WTC11 (cell line): ENCODE measurements at regions not wholly inside any gene's neighbourhood (a gene's known extent, or its start where the extent isn't known, plus 50 kb on each side); places are given as distances from the start of the nearest gene placed in this dataset.

ENCODE experiments used
- ATAC-seq: fragments of 200-7000 bp; cut with Tn5 transposase; 2 replicates; pipeline ENCODE4 v1.10.0; 2021; ENCODE audit warnings: mild to moderate bottlenecking, moderate library complexity
- CTCF ChIA-PET: fragments of 300-600 bp; sonication (Branson Sonifier 250); formaldehyde crosslinking; loops from one replicate; lab custom pipeline; 2021; ENCODE audit warnings: antibody characterized with exemption; lab: Charles Lee
- POLR2A ChIA-PET: fragments of 350-600 bp; sonication (Branson Sonifier 250); formaldehyde crosslinking; loops from one replicate; lab custom pipeline; 2021; ENCODE audit warnings: antibody characterized with exemption; lab: Charles Lee
- DNase-seq: peaks from one replicate; pipeline ENCODE4 v3.0.0; 2021; ENCODE audit warnings: low spot score
- H3K27ac Mint-ChIP-seq: 2 replicates; pipeline ENCODE4 v1.8.0; 2021; ENCODE audit warnings: mixed read lengths
- H3K27me3 Mint-ChIP-seq: 2 replicates; pipeline ENCODE4 v1.8.0; 2021; ENCODE audit warnings: low read depth, mild to moderate bottlenecking, moderate library complexity, mixed read lengths
- H3K36me3 Mint-ChIP-seq: 2 replicates; pipeline ENCODE4 v1.8.0; 2021; ENCODE audit warnings: mixed read lengths
- H3K4me1 Mint-ChIP-seq: 2 replicates; pipeline ENCODE4 v1.8.0; 2022; ENCODE audit warnings: mixed read lengths
- H3K4me3 Mint-ChIP-seq: 2 replicates; pipeline ENCODE4 v1.8.0; 2021; ENCODE audit warnings: mild to moderate bottlenecking, moderate library complexity, mixed read lengths
- H3K9me3 Mint-ChIP-seq: 2 replicates; pipeline ENCODE4 v1.8.0; 2021; ENCODE audit warnings: mixed read lengths
- ATF3 ChIP-seq: sonication (generic); formaldehyde crosslinking; conservative IDR thresholded peaks from 2 replicates; pipeline ENCODE4 v1.8.1; 2022; ENCODE audit warnings: mild to moderate bottlenecking, missing genetic modification reagents
- CREB1 ChIP-seq: sonication (generic); formaldehyde crosslinking; IDR thresholded peaks from 2 replicates; pipeline ENCODE4 v1.8.0; 2023; ENCODE audit warnings: mild to moderate bottlenecking, missing genetic modification reagents
- CREM ChIP-seq: sonication (generic); formaldehyde crosslinking; IDR thresholded peaks from 2 replicates; pipeline ENCODE4 v1.8.1; 2022; ENCODE audit warnings: mild to moderate bottlenecking, missing genetic modification reagents, moderate library complexity
- E2F1 ChIP-seq: sonication (generic); formaldehyde crosslinking; IDR thresholded peaks from 2 replicates; pipeline ENCODE4 v1.8.0; 2022; ENCODE audit warnings: mild to moderate bottlenecking, missing genetic modification reagents
- E2F5 ChIP-seq: sonication (generic); formaldehyde crosslinking; IDR thresholded peaks from 2 replicates; pipeline ENCODE4 v1.8.1; 2022; ENCODE audit warnings: mild to moderate bottlenecking, moderate library complexity, missing genetic modification reagents
- EMX1 ChIP-seq: fragments of 250-450 bp; sonication (Bioruptor Pico); IDR thresholded peaks from 2 replicates; pipeline ENCODE4 v1.8.0; 2021; ENCODE audit warnings: mild to moderate bottlenecking
- ETV6 ChIP-seq: sonication (generic); formaldehyde crosslinking; IDR thresholded peaks from 2 replicates; pipeline ENCODE4 v1.8.1; 2022; ENCODE audit warnings: mild to moderate bottlenecking, missing genetic modification reagents
- FOXK1 ChIP-seq: sonication (generic); formaldehyde crosslinking; IDR thresholded peaks from 2 replicates; pipeline ENCODE4 v1.8.0; 2022; ENCODE audit warnings: mild to moderate bottlenecking, moderate library complexity, missing genetic modification reagents
- FOXP1 ChIP-seq: sonication (generic); formaldehyde crosslinking; IDR thresholded peaks from 2 replicates; pipeline ENCODE4 v1.8.0; 2022; ENCODE audit warnings: missing genetic modification reagents, mild to moderate bottlenecking, moderate library complexity, borderline replicate concordance
- HMGXB4 ChIP-seq: sonication (generic); formaldehyde crosslinking; IDR thresholded peaks from 2 replicates; pipeline ENCODE4 v1.8.1; 2023; ENCODE audit warnings: mild to moderate bottlenecking, moderate library complexity, missing genetic modification reagents
- JUN ChIP-seq: sonication (generic); formaldehyde crosslinking; IDR thresholded peaks from 2 replicates; pipeline ENCODE4 v1.8.0; 2023; ENCODE audit warnings: mild to moderate bottlenecking, missing genetic modification reagents
- NFE2L1 ChIP-seq: sonication (generic); formaldehyde crosslinking; IDR thresholded peaks from 2 replicates; pipeline ENCODE4 v1.8.1; 2023; ENCODE audit warnings: missing genetic modification reagents
- NR1H2 ChIP-seq: sonication (generic); formaldehyde crosslinking; IDR thresholded peaks from 2 replicates; pipeline ENCODE4 v1.9.0; 2021; ENCODE audit warnings: mild to moderate bottlenecking, moderate library complexity, missing genetic modification reagents
- NR3C1 ChIP-seq: sonication (generic); formaldehyde crosslinking; conservative IDR thresholded peaks from 2 replicates; pipeline ENCODE4 v1.8.1; 2023; ENCODE audit warnings: low read depth, mild to moderate bottlenecking, missing genetic modification reagents
- PREB ChIP-seq: sonication (generic); formaldehyde crosslinking; IDR thresholded peaks from 2 replicates; pipeline ENCODE4 v1.8.1; 2022; ENCODE audit warnings: mild to moderate bottlenecking, missing genetic modification reagents, moderate library complexity, borderline replicate concordance
- RELA ChIP-seq: sonication (generic); formaldehyde crosslinking; IDR thresholded peaks from 2 replicates; pipeline ENCODE4 v1.8.1; 2022; ENCODE audit warnings: missing genetic modification reagents, mild to moderate bottlenecking, borderline replicate concordance
- RORB ChIP-seq: fragments of 250-450 bp; sonication (Bioruptor Pico); IDR thresholded peaks from 2 replicates; pipeline ENCODE4 v1.9.0; 2021; ENCODE audit warnings: mild to moderate bottlenecking
- SMAD4 ChIP-seq: sonication (generic); formaldehyde crosslinking; IDR thresholded peaks from 2 replicates; pipeline ENCODE4 v1.8.0; 2022; ENCODE audit warnings: mild to moderate bottlenecking, missing genetic modification reagents
- SP1 ChIP-seq: sonication (generic); formaldehyde crosslinking; conservative IDR thresholded peaks from 2 replicates; pipeline ENCODE4 v1.8.1; 2022; ENCODE audit warnings: missing genetic modification reagents
- TCF7 ChIP-seq: sonication (generic); formaldehyde crosslinking; IDR thresholded peaks from 2 replicates; pipeline ENCODE4 v1.8.0; 2022; ENCODE audit warnings: mild to moderate bottlenecking, low read depth, missing genetic modification reagents, moderate library complexity
- TP53 ChIP-seq: sonication (generic); formaldehyde crosslinking; IDR thresholded peaks from 2 replicates; pipeline ENCODE4 v1.8.1; 2023; ENCODE audit warnings: mild to moderate bottlenecking, missing genetic modification reagents
- USF1 ChIP-seq: sonication (generic); formaldehyde crosslinking; IDR thresholded peaks from 2 replicates; pipeline ENCODE4 v1.8.0; 2022; ENCODE audit warnings: mild to moderate bottlenecking, missing genetic modification reagents
- ZBTB43 ChIP-seq: sonication (generic); formaldehyde crosslinking; IDR thresholded peaks from 2 replicates; pipeline ENCODE4 v1.8.1; 2023; ENCODE audit warnings: mild to moderate bottlenecking, missing genetic modification reagents
- ZNF396 ChIP-seq: fragments of 250-450 bp; sonication (Bioruptor Pico); IDR thresholded peaks from 2 replicates; pipeline ENCODE4 v1.8.0; 2021; ENCODE audit warnings: mild to moderate bottlenecking, moderate library complexity, borderline replicate concordance
- ZNF423 ChIP-seq: fragments of 250-450 bp; sonication (Bioruptor Pico); IDR thresholded peaks from 2 replicates; pipeline ENCODE4 v2.1.2; 2022; ENCODE audit warnings: mild to moderate bottlenecking, moderate library complexity
- ZNF512 ChIP-seq: sonication (generic); formaldehyde crosslinking; IDR thresholded peaks from 2 replicates; pipeline ENCODE4 v1.8.1; 2022; ENCODE audit warnings: missing genetic modification reagents, borderline replicate concordance
- ZNF671 ChIP-seq: fragments of 250-450 bp; sonication (Bioruptor Pico); IDR thresholded peaks from 2 replicates; pipeline ENCODE4 v1.8.0; 2021; ENCODE audit warnings: mild to moderate bottlenecking

GRCh38 chrX:36436361-36436760, 516.8 kb downstream of the CFAP47 start:
- Mint-ChIP-seq H3K27me3 (no peaks in the 10 kb centered on the region), H3K36me3 (no peaks in the 10 kb centered on the region), H3K4me1 (no peaks in the 10 kb centered on the region), H3K27ac (no peak overlapping the region), H3K4me3 (no peak overlapping the region)
- CTCF ChIA-PET, result no interaction called here
- no peak for DNase-seq
- POLR2A ChIA-PET, result no interaction called here
- TF ChIP-seq FOXK1 (CRISPR knock-in tag), result no peak
- TF ChIP-seq USF1 (CRISPR knock-in tag), result no peak
- TF ChIP-seq NR1H2 (CRISPR knock-in tag), result no peak
- TF ChIP-seq SP1 (CRISPR knock-in tag), result no peak
- no peak for TF ChIP-seq ETV6
- TF ChIP-seq HMGXB4 (CRISPR knock-in tag), result no peak
- TF ChIP-seq SMAD4 (CRISPR knock-in tag), result no peak
- no peak for TF ChIP-seq ATF3 (CRISPR knock-in tag)
- TF ChIP-seq E2F5, result no peak
- no peak for TF ChIP-seq PREB (CRISPR knock-in tag)
- TF ChIP-seq EMX1 (CRISPR knock-in tag), result no peak
- TF ChIP-seq ZNF671 (CRISPR knock-in tag), result no peak
- TF ChIP-seq, all 79 proteins: peak for 0
- H3K9me3 Mint-ChIP-seq, result no peaks in the 10 kb centered on the region
- no peak for ATAC-seq

GRCh38 chrX:36443007-36443406, 523.5 kb downstream of the CFAP47 start:
- Mint-ChIP-seq H3K27ac (no peak overlapping the region), H3K27me3 (no peaks in the 10 kb centered on the region), H3K9me3 (peaks cover 3% of the 10 kb centered on the region), H3K4me3 (no peak overlapping the region), H3K4me1 (no peaks in the 10 kb centered on the region), H3K36me3 (peaks cover under 1% of the 10 kb centered on the region; the same call in 1 of the 2 replicates)
- CTCF ChIA-PET, result no interaction called here
- POLR2A ChIA-PET, result no interaction called here
- DNase-seq (no peak), ATAC-seq (no peak)
- TF ChIP-seq CREM (CRISPR knock-in tag) (no peak), RORB (CRISPR knock-in tag) (no peak), E2F5 (no peak), TCF7 (no peak), NFE2L1 (CRISPR knock-in tag) (no peak), ZNF423 (CRISPR knock-in tag) (no peak), TP53 (CRISPR knock-in tag) (no peak), JUN (no peak), FOXP1 (CRISPR knock-in tag) (no peak), RELA (no peak), ZNF512 (CRISPR knock-in tag) (no peak), ZNF396 (CRISPR knock-in tag) (no peak), CREB1 (CRISPR knock-in tag) (no peak), E2F1 (CRISPR knock-in tag) (no peak), NR3C1 (CRISPR knock-in tag) (no peak), ZBTB43 (CRISPR knock-in tag) (no peak), ATF3 (CRISPR knock-in tag) (no peak)
